Common myeloid progenitor, CD34-positive (primary cell): ENCODE measurements at regions not wholly inside any gene's neighbourhood (a gene's known extent, or its start where the extent isn't known, plus 50 kb on each side); places are given as distances from the start of the nearest gene placed in this dataset.

Source experiments
- CTCF ChIA-PET: fragments of 350-600 bp; sonication (Branson Sonifier 250); formaldehyde crosslinking; loops from one replicate; lab custom pipeline; 2021; ENCODE audit warnings: antibody characterized with exemption; lab: Charles Lee
- POLR2A ChIA-PET: fragments of 350-600 bp; sonication (Branson Sonifier 250); formaldehyde crosslinking; loops from one replicate; lab custom pipeline; 2021; ENCODE audit warnings: antibody characterized with exemption; lab: Charles Lee
- DNase-seq, 3 donors: peaks; one replicate each; pipeline versions ENCODE4 v3.0.0 to v3.0.0-alpha.2; 2013
- H3K27ac ChIP-seq, 2 experiments: 1 replicate in 1 of 2; 2 replicates in 1 of 2; pipeline ENCODE4 v1.7.0; 2013; ENCODE audit warnings: inconsistent platforms in 2 of 2, low read length in 2 of 2, mild to moderate bottlenecking in 2 of 2, low read depth in 1 of 2, moderate library complexity in 1 of 2; ENCODE audit not compliant: severe bottlenecking in 2 of 2, insufficient read depth in 1 of 2, poor library complexity in 1 of 2
- H3K27me3 ChIP-seq, 5 experiments: replicated peaks in 2 of 5; 1 replicate in 3 of 5; 2 replicates in 2 of 5; pipeline versions ENCODE4 v1.6.1 to v1.7.0; 2013; ENCODE audit warnings: low read length in 4 of 5, mild to moderate bottlenecking in 2 of 5, moderate library complexity in 2 of 5, inconsistent platforms in 1 of 5; ENCODE audit not compliant: insufficient read depth in 5 of 5, control insufficient read depth in 4 of 5
- H3K36me3 ChIP-seq, 4 experiments: 1 replicate in 2 of 4; 2 replicates in 2 of 4; pipeline versions ENCODE4 v1.6.1 to v1.7.0; 2013; ENCODE audit warnings: low read length in 3 of 4, control low read depth in 1 of 4, mild to moderate bottlenecking in 1 of 4; ENCODE audit not compliant: control insufficient read depth in 4 of 4, insufficient read depth in 4 of 4
- H3K4me1 ChIP-seq, 4 experiments: 1 replicate in 3 of 4; 2 replicates in 1 of 4; pipeline versions ENCODE4 v1.6.1 to v1.7.1; 2013; ENCODE audit warnings: low read length in 3 of 4, mild to moderate bottlenecking in 3 of 4, control low read depth in 1 of 4, inconsistent platforms in 1 of 4, moderate library complexity in 1 of 4; ENCODE audit not compliant: control insufficient read depth in 4 of 4, insufficient read depth in 4 of 4; ENCODE audit errors: control extremely low read depth in 1 of 4
- H3K4me3 ChIP-seq, 7 experiments: 1 replicate in 4 of 7; 2 replicates in 3 of 7; pipeline versions ENCODE4 v1.5.1 to v1.7.0; 2013; ENCODE audit warnings: mild to moderate bottlenecking in 7 of 7, low read length in 6 of 7, moderate library complexity in 6 of 7, inconsistent platforms in 2 of 7, low read depth in 2 of 7, control low read depth in 1 of 7; ENCODE audit not compliant: insufficient read depth in 4 of 7, control insufficient read depth in 1 of 7; ENCODE audit errors: extremely low read depth in 1 of 7
- H3K9me3 ChIP-seq, 5 experiments: 1 replicate in 4 of 5; 2 replicates in 1 of 5; pipeline versions ENCODE4 v1.6.1 to v1.7.1; 2013; ENCODE audit warnings: low read length in 4 of 5, mild to moderate bottlenecking in 2 of 5, inconsistent platforms in 1 of 5, low read depth in 1 of 5, moderate library complexity in 1 of 5; ENCODE audit not compliant: control insufficient read depth in 4 of 5, insufficient read depth in 2 of 5; ENCODE audit errors: control extremely low read depth in 1 of 5
- WGBS: methylation state at CpG from one replicate; pipeline ENCODE4 v1.1.5; 2013; ENCODE audit not compliant: insufficient coverage; 5-methylcytosine and 5-hydroxymethylcytosine counted together

DNA sequence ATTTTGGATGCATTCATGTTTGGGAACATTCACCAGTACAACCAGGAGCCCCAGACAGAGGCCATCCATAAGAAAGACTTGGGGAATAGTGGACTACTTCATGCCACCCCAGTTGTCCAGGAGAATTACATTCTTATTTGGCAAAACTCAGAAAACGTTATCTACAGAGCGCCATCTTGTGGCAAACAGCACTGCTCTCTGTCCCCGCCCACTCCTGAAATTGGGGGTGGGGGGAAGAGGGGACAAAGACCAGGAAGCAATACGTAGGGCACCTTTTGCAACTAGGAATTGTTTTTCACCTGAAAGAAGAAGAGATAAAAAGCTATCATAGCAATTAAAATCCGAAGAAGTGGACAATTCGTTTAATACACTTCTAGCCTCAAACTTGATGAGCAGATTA, 134.6 kb upstream of the MGMT start:
- CTCF ChIA-PET = interaction anchor here (0.7 to 6.1 kb wide), 8 partner anchors 10 to 299 kb away, joined by 3 to 82 read pairs (median 3); no protein-coding TSS in a partner anchor
- POLR2A ChIA-PET = interaction anchor here (1.0 kb wide), 1 partner anchor 298 kb away, joined by 4 read pairs; no protein-coding TSS in a partner anchor
- DNase-seq = peak; percentile 66 to 69 (median 67)

DNA sequence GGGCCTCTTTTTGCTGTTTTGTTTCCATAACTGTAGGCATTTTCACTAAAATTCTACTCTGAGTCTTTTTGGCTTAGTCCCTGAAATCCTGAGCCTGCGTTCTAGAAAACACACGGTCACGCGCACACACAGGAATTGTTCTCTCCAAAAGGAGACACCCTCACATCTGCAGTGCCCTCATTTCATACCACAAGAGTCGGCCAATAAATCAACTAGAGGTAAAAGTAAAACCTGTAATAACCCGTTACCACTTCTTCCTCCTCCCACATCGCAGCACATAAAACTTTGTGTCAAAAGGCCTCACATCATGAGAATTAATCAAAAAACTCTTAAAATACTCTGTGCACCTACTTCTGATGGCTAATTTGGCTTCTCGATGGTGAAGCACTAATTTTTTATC, 133.3 kb upstream of the MGMT start:
- Histone ChIP-seq H3K36me3 (no peaks in the 10 kb centered on the region), H3K9me3 (no peaks in the 10 kb centered on the region), H3K4me3 (peak overlapping the region in 1 of 7 experiments; percentile 9), H3K4me1 (peaks cover 2 to 51% (median 34%) of the 10 kb centered on the region in 4 experiments), H3K27me3 (no peaks in the 10 kb centered on the region), H3K27ac (no peak overlapping the region)
- peak; percentile 31 to 85 (median 74) for DNase-seq
- ChIA-PET CTCF (interaction anchor here (6.1 kb wide), 1 partner anchor 300 kb away, joined by 82 read pairs; no protein-coding TSS in a partner anchor), POLR2A (interaction anchor here (0.7 kb wide), 1 partner anchor 59 kb away, joined by 3 read pairs; no protein-coding TSS in a partner anchor)
- 2% methylated on average over 5 of the region's 8 CpGs for WGBS

More for the DNA sequence above, 134.6 kb upstream of the MGMT start:
- H3K36me3 ChIP-seq = no peaks in the 10 kb centered on the region
- H3K27ac ChIP-seq = no peak overlapping the region
- H3K27me3 ChIP-seq = no peaks in the 10 kb centered on the region
- peaks cover 2 to 53% (median 34%) of the 10 kb centered on the region in 4 experiments for H3K4me1 ChIP-seq
- H3K4me3 ChIP-seq = peak overlapping the region in 1 of 7 experiments; percentile 22
- WGBS = no CpG with 5 or more reads among the region's 6 CpGs
- H3K9me3 ChIP-seq = no peaks in the 10 kb centered on the region

DNA sequence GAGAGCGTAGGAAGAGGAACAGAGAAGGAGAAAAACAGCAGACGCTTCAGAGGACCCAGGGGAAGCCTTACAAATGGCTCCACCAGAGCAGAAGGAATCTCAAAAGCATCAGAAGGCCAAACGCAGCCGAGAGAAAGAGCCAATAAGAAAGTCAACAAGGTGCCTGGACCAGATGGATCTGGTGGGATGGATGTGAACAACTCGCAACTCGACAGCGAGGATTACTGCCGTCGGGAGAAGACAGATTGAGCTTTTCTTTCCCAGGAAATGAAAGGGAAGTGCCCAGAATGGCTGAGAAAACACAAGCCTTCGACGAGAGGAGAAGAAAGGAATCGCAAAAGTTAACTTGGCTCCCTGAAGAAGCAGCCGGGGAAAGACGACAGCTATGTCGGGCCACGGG, 132.8 kb upstream of the MGMT start:
- H3K36me3 ChIP-seq = no peaks in the 10 kb centered on the region
- peaks cover 2 to 51% (median 34%) of the 10 kb centered on the region in 4 experiments for H3K4me1 ChIP-seq
- no peaks in the 10 kb centered on the region for H3K9me3 ChIP-seq
- peak overlapping the region in 1 of 7 experiments; percentile 5 for H3K4me3 ChIP-seq
- WGBS = 90% methylated on average over 16 of the region's 16 CpGs
- H3K27me3 ChIP-seq = no peaks in the 10 kb centered on the region
- CTCF ChIA-PET = no interaction called here
- H3K27ac ChIP-seq = no peak overlapping the region
- no peak for DNase-seq
- POLR2A ChIA-PET = no interaction called here

DNA sequence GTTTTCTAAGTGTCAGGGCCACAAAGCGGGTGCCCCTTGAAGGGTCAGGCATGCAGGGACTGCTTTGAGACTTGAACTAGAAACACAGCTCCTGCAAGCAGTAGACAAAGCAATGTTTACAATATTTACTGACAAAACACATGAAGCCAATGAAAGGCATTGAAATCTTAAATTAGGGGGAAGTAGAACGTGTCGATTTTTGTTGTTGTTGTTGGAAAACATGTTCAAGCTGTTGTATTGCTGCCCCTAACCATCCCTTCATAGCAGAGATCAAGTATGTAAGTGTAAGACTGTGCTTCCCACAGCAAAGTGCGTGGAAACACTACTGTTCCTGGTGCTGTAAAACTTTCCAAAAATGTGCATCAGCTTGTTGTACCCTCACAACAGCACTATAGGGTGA, 131.6 kb upstream of the MGMT start:
- WGBS = 97% methylated on average over 4 of the region's 4 CpGs
- ChIA-PET POLR2A (no interaction called here), CTCF (interaction anchor here (1.0 kb wide), 1 partner anchor 304 kb away, joined by 4 read pairs; no protein-coding TSS in a partner anchor)

DNA sequence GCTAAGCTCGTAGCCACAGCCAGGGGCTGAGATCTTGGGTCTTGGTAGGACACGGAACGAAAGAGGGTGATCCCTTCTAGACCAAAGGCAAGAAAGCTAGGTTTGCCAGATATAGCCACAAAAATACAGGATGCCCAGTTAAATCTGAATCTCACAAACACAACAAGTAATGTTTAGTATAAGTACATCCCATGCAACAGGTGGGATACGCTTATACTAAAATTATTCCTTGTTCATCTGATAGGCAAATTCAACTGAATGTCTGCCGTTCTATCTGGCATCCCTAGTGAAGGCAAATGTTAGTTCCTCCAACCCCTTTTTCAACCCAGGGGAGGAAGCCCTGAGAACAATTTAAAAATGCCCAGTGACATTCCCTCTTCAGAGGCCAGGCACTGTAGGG, 131.1 kb upstream of the MGMT start:
- CTCF ChIA-PET = interaction anchor here (0.6 to 1.2 kb wide), 3 partner anchors 13 to 304 kb away, joined by 3 to 4 read pairs (median 3); no protein-coding TSS in a partner anchor
- Histone ChIP-seq H3K27me3 (no peaks in the 10 kb centered on the region), H3K27ac (no peak overlapping the region), H3K4me3 (no peak overlapping the region), H3K36me3 (no peaks in the 10 kb centered on the region), H3K9me3 (no peaks in the 10 kb centered on the region), H3K4me1 (peaks cover 0 to 39% (median 27%) of the 10 kb centered on the region in 4 experiments)
- no peak for DNase-seq
- POLR2A ChIA-PET = no interaction called here
- WGBS = 96% methylated on average over 5 of the region's 5 CpGs

More for the DNA sequence above, 131.6 kb upstream of the MGMT start:
- no peaks in the 10 kb centered on the region for H3K27me3 ChIP-seq
- H3K27ac ChIP-seq = no peak overlapping the region
- H3K4me1 ChIP-seq = peaks cover 1 to 43% (median 27%) of the 10 kb centered on the region in 4 experiments
- no peaks in the 10 kb centered on the region for H3K36me3 ChIP-seq
- H3K4me3 ChIP-seq = no peak overlapping the region
- no peak for DNase-seq
- no peaks in the 10 kb centered on the region for H3K9me3 ChIP-seq

DNA sequence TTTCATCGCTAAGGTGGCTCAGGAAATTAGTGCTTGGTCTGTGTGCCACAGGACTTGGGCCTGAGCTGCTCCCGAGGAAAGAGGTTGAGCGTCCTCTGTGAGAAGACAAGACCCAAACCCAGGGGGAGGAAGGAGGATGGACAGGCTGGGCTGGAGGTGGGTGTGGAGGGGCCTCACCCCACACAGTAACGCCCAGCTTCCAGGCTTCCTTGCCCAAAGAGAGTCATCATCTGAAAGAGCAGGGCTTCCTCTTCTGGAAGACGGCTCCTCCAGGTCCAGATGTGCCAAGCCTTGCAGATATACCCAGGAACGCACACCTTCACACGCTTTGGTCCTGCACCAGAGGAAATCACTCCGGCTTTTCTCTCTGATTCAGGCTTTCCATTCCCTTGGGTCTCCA, 127.8 kb upstream of the MGMT start:
- Histone ChIP-seq H3K4me3 (no peak overlapping the region), H3K9me3 (no peaks in the 10 kb centered on the region), H3K4me1 (peaks cover 0 to 12% (median 6%) of the 10 kb centered on the region in 4 experiments), H3K27me3 (no peaks in the 10 kb centered on the region), H3K27ac (no peak overlapping the region), H3K36me3 (no peaks in the 10 kb centered on the region)
- DNase-seq = no peak
- ChIA-PET CTCF (interaction anchor here (1.4 kb wide), 1 partner anchor 9 kb away, joined by 4 read pairs; no protein-coding TSS in a partner anchor), POLR2A (no interaction called here)
- WGBS = 96% methylated on average over 8 of the region's 8 CpGs

DNA sequence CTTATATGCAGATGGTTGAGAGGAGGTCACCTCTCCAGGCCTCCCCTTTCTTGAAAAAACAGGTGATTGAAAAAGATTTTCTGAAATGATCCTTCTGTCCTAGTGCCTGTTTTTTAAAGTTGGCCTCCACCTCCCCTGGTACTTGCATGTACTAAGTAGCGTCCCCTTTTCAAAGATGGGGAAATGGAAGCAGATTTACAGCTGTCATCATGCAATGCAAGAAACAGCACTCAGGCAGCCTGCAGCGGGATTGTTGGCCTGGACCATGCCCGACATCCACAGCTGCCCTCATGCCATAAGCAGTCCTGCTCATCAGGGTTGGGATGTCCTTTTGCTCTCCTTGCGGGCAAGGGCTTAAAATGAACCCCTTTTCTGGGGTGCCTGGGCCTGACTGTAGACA, 127.2 kb upstream of the MGMT start:
- Histone ChIP-seq H3K36me3 (no peaks in the 10 kb centered on the region), H3K27me3 (no peaks in the 10 kb centered on the region), H3K9me3 (no peaks in the 10 kb centered on the region), H3K4me1 (peaks cover 0 to 9% (median 0%) of the 10 kb centered on the region in 4 experiments), H3K4me3 (no peak overlapping the region), H3K27ac (no peak overlapping the region)
- POLR2A ChIA-PET = no interaction called here
- DNase-seq = no peak
- WGBS = 96% methylated on average over 4 of the region's 4 CpGs
- CTCF ChIA-PET = no interaction called here
